ENCODE measurements at regions not wholly inside any gene's neighbourhood (a gene's known extent, or its start where the extent isn't known, plus 50 kb on each side); places are given as distances from the start of the nearest gene placed in this dataset.

- no peaks in the 10 kb centered on the region for H3K9me3 ChIP-seq
- H3K4me1 ChIP-seq (ENCODE audit: insufficient read depth) = no peaks in the 10 kb centered on the region
- intact Hi-C loops (cut with DNase I) = no loop called here
- H3K27me3 ChIP-seq = no peaks in the 10 kb centered on the region
- no peak overlapping the region for H3K27ac ChIP-seq
- no peak for DNase-seq
- WGBS, 3 donors = 72 to 92% (median 82%) methylated on average over 28 of the region's 28 CpGs
- no peaks in the 10 kb centered on the region for H3K36me3 ChIP-seq
- H3K4me3 ChIP-seq = no peak overlapping the region
- TF ChIP-seq, protein P1, sequence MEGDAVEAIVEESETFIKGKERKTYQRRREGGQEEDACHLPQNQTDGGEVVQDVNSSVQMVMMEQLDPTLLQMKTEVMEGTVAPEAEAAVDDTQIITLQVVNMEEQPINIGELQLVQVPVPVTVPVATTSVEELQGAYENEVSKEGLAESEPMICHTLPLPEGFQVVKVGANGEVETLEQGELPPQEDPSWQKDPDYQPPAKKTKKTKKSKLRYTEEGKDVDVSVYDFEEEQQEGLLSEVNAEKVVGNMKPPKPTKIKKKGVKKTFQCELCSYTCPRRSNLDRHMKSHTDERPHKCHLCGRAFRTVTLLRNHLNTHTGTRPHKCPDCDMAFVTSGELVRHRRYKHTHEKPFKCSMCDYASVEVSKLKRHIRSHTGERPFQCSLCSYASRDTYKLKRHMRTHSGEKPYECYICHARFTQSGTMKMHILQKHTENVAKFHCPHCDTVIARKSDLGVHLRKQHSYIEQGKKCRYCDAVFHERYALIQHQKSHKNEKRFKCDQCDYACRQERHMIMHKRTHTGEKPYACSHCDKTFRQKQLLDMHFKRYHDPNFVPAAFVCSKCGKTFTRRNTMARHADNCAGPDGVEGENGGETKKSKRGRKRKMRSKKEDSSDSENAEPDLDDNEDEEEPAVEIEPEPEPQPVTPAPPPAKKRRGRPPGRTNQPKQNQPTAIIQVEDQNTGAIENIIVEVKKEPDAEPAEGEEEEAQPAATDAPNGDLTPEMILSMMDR (IDR thresholded peaks at IDR 0.05) = no peak
- no peak for TF ChIP-seq EP300 (IDR thresholded peaks at IDR 0.05)
- no peak for TF ChIP-seq POLR2A (IDR thresholded peaks at IDR 0.05)
Observed at GRCh38 chr1:157278383-157279137, 140.4 kb upstream of the ETV3 start.

DNA sequence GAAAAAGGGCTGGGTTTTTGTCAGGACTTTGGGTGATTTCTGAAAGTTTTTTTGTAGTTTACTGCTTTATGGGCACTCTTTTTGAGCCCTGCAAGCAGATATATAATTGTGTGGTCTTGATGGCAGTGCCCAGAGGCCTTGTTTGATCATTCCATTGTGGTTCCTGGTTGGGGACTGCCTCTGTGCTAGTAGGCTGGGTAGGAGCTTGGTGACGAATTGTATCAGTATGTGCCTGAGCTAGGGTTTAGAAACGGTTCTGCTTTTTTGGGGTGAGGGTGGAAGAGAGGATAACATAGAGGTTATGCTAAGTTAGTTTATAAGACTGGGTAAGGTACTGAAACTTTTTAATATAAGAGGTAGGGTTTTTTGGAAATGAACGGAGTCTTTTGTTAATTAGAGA lies 139.7 kb upstream of the ETV3 start:
- DNase-seq = no peak
- Histone ChIP-seq H3K4me1 (ENCODE audit: insufficient read depth) (no peaks in the 10 kb centered on the region), H3K27me3 (no peaks in the 10 kb centered on the region), H3K36me3 (no peaks in the 10 kb centered on the region), H3K4me3 (no peak overlapping the region), H3K27ac (no peak overlapping the region), H3K9me3 (no peaks in the 10 kb centered on the region)
- intact Hi-C loops (cut with DNase I) = no loop called here
- 75 to 82% (median 80%) methylated on average over 3 of the region's 3 CpGs for WGBS, 3 donors
- TF ChIP-seq, protein P1 (IDR thresholded peaks at IDR 0.05) = no peak
- TF ChIP-seq EP300 (IDR thresholded peaks at IDR 0.05) (no peak), POLR2A (IDR thresholded peaks at IDR 0.05) (no peak)

- 89 to 94% (median 89%) methylated on average over 10 of the region's 10 CpGs for WGBS, 3 donors
- intact Hi-C loops (cut with DNase I) = no loop called here
- Histone ChIP-seq H3K9me3 (no peaks in the 10 kb centered on the region), H3K4me3 (no peak overlapping the region), H3K27ac (no peak overlapping the region), H3K4me1 (ENCODE audit: insufficient read depth) (no peaks in the 10 kb centered on the region), H3K36me3 (no peaks in the 10 kb centered on the region), H3K27me3 (no peaks in the 10 kb centered on the region)
- no peak for DNase-seq
- TF ChIP-seq, protein P1 (IDR thresholded peaks at IDR 0.05) = no peak
Observed at GRCh38 chr1:157277281-157277680, 139.1 kb upstream of the ETV3 start.

DNA sequence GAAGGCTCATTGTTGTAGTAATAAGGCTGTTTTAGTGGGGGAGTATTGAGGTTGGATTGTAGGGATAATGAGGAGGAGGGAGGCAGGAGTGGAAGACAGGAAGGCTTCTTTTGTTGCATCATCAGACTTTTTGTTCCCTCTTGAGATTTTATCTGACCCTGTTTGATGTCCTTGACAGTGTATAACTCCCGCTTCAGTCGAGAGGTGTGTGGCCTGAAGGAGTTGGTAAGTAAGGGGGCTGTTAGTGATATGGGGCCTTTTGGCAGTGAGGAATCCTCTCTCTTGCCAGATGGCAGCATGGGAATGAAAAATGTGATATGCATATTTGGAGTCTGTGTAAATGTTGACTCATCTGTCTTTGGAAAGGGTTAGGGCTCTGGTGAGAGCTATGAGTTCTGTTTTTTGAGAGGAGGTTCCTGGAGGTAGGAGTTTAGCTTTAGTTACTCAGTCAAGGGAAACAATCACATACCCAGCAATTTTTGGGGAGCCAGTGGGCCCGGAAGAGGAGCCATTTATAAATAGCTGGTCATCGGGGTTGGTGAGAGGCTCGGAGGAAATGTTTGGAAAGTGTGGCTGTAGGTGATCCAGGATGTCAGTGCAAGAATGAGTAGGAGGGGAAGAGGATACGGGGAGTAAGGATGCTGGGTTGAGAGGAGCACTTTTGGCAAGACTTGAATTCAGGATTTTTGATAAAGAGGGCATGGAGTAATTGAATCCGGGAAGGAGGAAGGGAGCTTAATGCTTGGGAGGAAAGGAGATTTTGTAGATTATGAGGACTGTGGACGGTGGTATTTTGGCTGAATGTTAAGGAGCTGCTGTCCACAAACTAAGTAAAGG lies 136.7 kb upstream of the ETV3 start:
- TF ChIP-seq EP300 (IDR thresholded peaks at IDR 0.05) = no peak
- TF ChIP-seq POLR2A (IDR thresholded peaks at IDR 0.05) = no peak
- TF ChIP-seq, protein P1 (IDR thresholded peaks at IDR 0.05) = no peak
- no peaks in the 10 kb centered on the region for H3K36me3 ChIP-seq
- H3K4me3 ChIP-seq = no peak overlapping the region
- no peaks in the 10 kb centered on the region for H3K27me3 ChIP-seq
- intact Hi-C loops (cut with DNase I) = no loop called here
- 22 to 23% (median 23%) methylated on average over 8 of the region's 8 CpGs for WGBS, 3 donors
- DNase-seq = no peak
- no peak overlapping the region for H3K27ac ChIP-seq
- no peaks in the 10 kb centered on the region for H3K9me3 ChIP-seq
- no peaks in the 10 kb centered on the region for H3K4me1 ChIP-seq (ENCODE audit: insufficient read depth)
